Inflammatory macrophage treated with lipopolysaccharide for 1 hour (primary cell): ENCODE measurements at regions not wholly inside any gene's neighbourhood (a gene's known extent, or its start where the extent isn't known, plus 50 kb on each side); places are given as distances from the start of the nearest gene placed in this dataset.
A peak's percentile ranks its signal among the peaks of the same experiment; 100 is the strongest.
"Not testable (repeated sequence)": the region's sequence is repeated elsewhere in the genome, so short reads cannot be mapped to it uniquely, and the experiment has no call there.

ENCODE experiments used
- DNase-seq, 2 donors: peaks; one replicate each; pipeline ENCODE4 v3.0.0-alpha.2; 2020 to 2022

GRCh38 chr5:62046191-62046590 lies 259.8 kb upstream of the KIF2A start:
- DNase-seq: no peak

GRCh38 chr5:62051747-62052146 lies 254.3 kb upstream of the KIF2A start:
- DNase-seq: no peak

GRCh38 chr5:62059960-62060359 lies 246.0 kb upstream of the KIF2A start:
- DNase-seq: no peak

- peak; percentile 3 to 11 for DNase-seq
Measured at GRCh38 chr5:62065050-62065449, 241.0 kb upstream of the KIF2A start.

- DNase-seq: no peak
Measured at GRCh38 chr5:62066761-62067277, 239.2 kb upstream of the KIF2A start.

- DNase-seq: no peak
Measured at GRCh38 chr5:62068554-62068953, 237.5 kb upstream of the KIF2A start.

GRCh38 chr5:62077387-62077786 lies 228.6 kb upstream of the KIF2A start:
- DNase-seq: no peak

- DNase-seq: no peak
Measured at GRCh38 chr5:62077823-62078550, 228.0 kb upstream of the KIF2A start.

GRCh38 chr5:62082370-62082801 lies 223.6 kb upstream of the KIF2A start:
- DNase-seq: no peak

GRCh38 chr5:62083247-62083646 lies 222.8 kb upstream of the KIF2A start:
- no peak for DNase-seq

GRCh38 chr5:62083661-62084060 lies 222.3 kb upstream of the KIF2A start:
- DNase-seq: no peak

- no peak for DNase-seq
Measured at GRCh38 chr5:62084391-62084790, 221.6 kb upstream of the KIF2A start.

GRCh38 chr5:62090953-62091352 lies 215.1 kb upstream of the KIF2A start:
- DNase-seq: no peak

- no peak for DNase-seq
Measured at GRCh38 chr5:62093411-62093810, 212.6 kb upstream of the KIF2A start.

GRCh38 chr5:62093976-62094375 lies 212.0 kb upstream of the KIF2A start:
- no peak for DNase-seq

GRCh38 chr5:62097361-62097760 lies 208.6 kb upstream of the KIF2A start:
- DNase-seq: no peak

- no peak for DNase-seq
Measured at GRCh38 chr5:62100201-62100600, 205.8 kb upstream of the KIF2A start.

GRCh38 chr5:62103863-62104262 lies 202.1 kb upstream of the KIF2A start:
- DNase-seq: not testable (repeated sequence)

GRCh38 chr5:62111428-62111827 lies 194.6 kb upstream of the KIF2A start:
- DNase-seq: no peak

GRCh38 chr5:62112689-62113228 lies 193.2 kb upstream of the KIF2A start:
- DNase-seq: no peak

GRCh38 chr5:62115014-62115413 lies 191.0 kb upstream of the KIF2A start:
- no peak for DNase-seq

GRCh38 chr5:62124266-62124665 lies 181.7 kb upstream of the KIF2A start:
- no peak for DNase-seq

GRCh38 chr5:62126090-62126489 lies 179.9 kb upstream of the KIF2A start:
- no peak for DNase-seq

GRCh38 chr5:62127098-62127736 lies 178.8 kb upstream of the KIF2A start:
- DNase-seq: no peak
